ENCODE measurements at regions not wholly inside any gene's neighbourhood (a gene's known extent, or its start where the extent isn't known, plus 50 kb on each side); places are given as distances from the start of the nearest gene placed in this dataset.

GRCh38 chr5:13382232-13382631, 562.3 kb downstream of the DNAH5 start:
- DNase-seq (ENCODE audit: low spot score) = no peak
- no peaks in the 10 kb centered on the region for H3K36me3 ChIP-seq (ENCODE audit: insufficient read depth)
- H3K36me3 Mint-ChIP-seq (ENCODE audit: low read depth) = peaks cover 4% of the 10 kb centered on the region; the same call in 2 of the 3 replicates

GRCh38 chr5:13378091-13378490, 566.4 kb downstream of the DNAH5 start:
- peaks cover 3% of the 10 kb centered on the region; the same call in 1 of the 3 replicates for H3K9me3 Mint-ChIP-seq
- H3K4me1 Mint-ChIP-seq = no peaks in the 10 kb centered on the region
- H3K27ac Mint-ChIP-seq = no peak overlapping the region
- no peak overlapping the region for H3K4me2 ChIP-seq
- no peak overlapping the region for H3K4me3 ChIP-seq
- no peaks in the 10 kb centered on the region for H3K4me1 ChIP-seq (ENCODE audit: insufficient read depth)
- no peak for DNase-seq (ENCODE audit: low spot score)
- no peak overlapping the region for H3K27ac ChIP-seq (ENCODE audit: low read depth)
- TF ChIP-seq NANOG (IDR thresholded peaks at IDR 0.05; ENCODE audit: borderline replicate concordance) = no peak
- H2AFZ ChIP-seq = no peak overlapping the region
- no peaks in the 10 kb centered on the region for H3K27me3 ChIP-seq (ENCODE audit: insufficient read depth)
- no peaks in the 10 kb centered on the region for H3K36me3 Mint-ChIP-seq (ENCODE audit: low read depth)
- no peaks in the 10 kb centered on the region for H4K20me1 ChIP-seq (replicated peaks; ENCODE audit: insufficient read depth)
- H3K36me3 ChIP-seq (ENCODE audit: insufficient read depth) = no peaks in the 10 kb centered on the region
- H3K4me3 Mint-ChIP-seq = no peak overlapping the region
- no peaks in the 10 kb centered on the region for H3K27me3 Mint-ChIP-seq (ENCODE audit: insufficient read depth, low read depth, poor library complexity)
- no peak for ATAC-seq
- H3F3A ChIP-seq (replicated peaks; ENCODE audit: low read depth) = no peaks in the 10 kb centered on the region
- no peaks in the 10 kb centered on the region for H3K79me2 ChIP-seq (replicated peaks; ENCODE audit: insufficient read depth)
- 0 out of 2 replicates have a peak, but pooled peaks cover 9% of the 10 kb centered on the region for H3K9me2 ChIP-seq (ENCODE audit: insufficient read depth)

More at GRCh38 chr5:13382232-13382631, 562.3 kb downstream of the DNAH5 start:
- Histone ChIP-seq H3K4me1 (ENCODE audit: insufficient read depth) (no peaks in the 10 kb centered on the region), H4K20me1 (replicated peaks; ENCODE audit: insufficient read depth) (no peaks in the 10 kb centered on the region), H3K4me3 (no peak overlapping the region), H3F3A (replicated peaks; ENCODE audit: low read depth) (no peaks in the 10 kb centered on the region), H2AFZ (no peak overlapping the region), H3K27ac (ENCODE audit: low read depth) (no peak overlapping the region), H3K9me2 (ENCODE audit: insufficient read depth) (0 out of 2 replicates have a peak, but pooled peaks cover 9% of the 10 kb centered on the region), H3K4me2 (no peak overlapping the region), H3K79me2 (replicated peaks; ENCODE audit: insufficient read depth) (no peaks in the 10 kb centered on the region), H3K27me3 (ENCODE audit: insufficient read depth) (no peaks in the 10 kb centered on the region)
- Mint-ChIP-seq H3K4me1 (no peaks in the 10 kb centered on the region), H3K27me3 (ENCODE audit: insufficient read depth, low read depth, poor library complexity) (no peaks in the 10 kb centered on the region), H3K27ac (no peak overlapping the region), H3K4me3 (no peak overlapping the region), H3K9me3 (peaks cover 9% of the 10 kb centered on the region; the same call in 2 of the 3 replicates)
- TF ChIP-seq JUNB (IDR thresholded peaks at IDR 0.05; ENCODE audit: unreplicated experiment) (no peak), EZH2 (IDR thresholded peaks at IDR 0.05; ENCODE audit: low read depth, unreplicated experiment) (no peak)
- ATAC-seq = no peak

- Histone ChIP-seq H3K4me1 (ENCODE audit: insufficient read depth) (no peaks in the 10 kb centered on the region), H3K27me3 (ENCODE audit: insufficient read depth) (no peaks in the 10 kb centered on the region), H3K36me3 (ENCODE audit: insufficient read depth) (no peaks in the 10 kb centered on the region), H3F3A (replicated peaks; ENCODE audit: low read depth) (no peaks in the 10 kb centered on the region), H3K4me2 (no peak overlapping the region), H3K9me2 (ENCODE audit: insufficient read depth) (no peaks in the 10 kb centered on the region), H3K79me2 (replicated peaks; ENCODE audit: insufficient read depth) (no peaks in the 10 kb centered on the region), H2AFZ (no peak overlapping the region), H3K4me3 (no peak overlapping the region), H4K20me1 (replicated peaks; ENCODE audit: insufficient read depth) (no peaks in the 10 kb centered on the region), H3K27ac (ENCODE audit: low read depth) (no peak overlapping the region)
- Mint-ChIP-seq H3K27ac (no peak overlapping the region), H3K4me3 (no peak overlapping the region), H3K36me3 (ENCODE audit: low read depth) (no peaks in the 10 kb centered on the region), H3K9me3 (no peaks in the 10 kb centered on the region), H3K27me3 (ENCODE audit: insufficient read depth, low read depth, poor library complexity) (no peaks in the 10 kb centered on the region), H3K4me1 (no peaks in the 10 kb centered on the region)
- TF ChIP-seq EZH2phosphoT487 (IDR thresholded peaks at IDR 0.05; ENCODE audit: unreplicated experiment) (no peak), ZNF331 (CRISPR knock-in tag; IDR thresholded peaks at IDR 0.05; ENCODE audit: low read depth) (no peak), STAT1 (IDR thresholded peaks at IDR 0.05; ENCODE audit: unreplicated experiment) (no peak), CREB1 (CRISPR knock-in tag; IDR thresholded peaks at IDR 0.05; ENCODE audit: low read depth) (no peak), ZNF462 (CRISPR knock-in tag; IDR thresholded peaks at IDR 0.05) (no peak), NANOG (IDR thresholded peaks at IDR 0.05; ENCODE audit: borderline replicate concordance) (no peak), JUNB (IDR thresholded peaks at IDR 0.05; ENCODE audit: unreplicated experiment) (no peak), EZH2 (IDR thresholded peaks at IDR 0.05; ENCODE audit: low read depth, unreplicated experiment) (no peak), ZNF114 (CRISPR knock-in tag; IDR thresholded peaks at IDR 0.05) (no peak), CTCF (conservative IDR thresholded peaks at IDR 0.05; ENCODE audit: low read depth in 2 of 2) (no peak)
- DNase-seq (ENCODE audit: low spot score) (no peak), ATAC-seq (no peak)
Observed at GRCh38 chr5:13359344-13359743, 585.1 kb downstream of the DNAH5 start.

All from GM23338 (cell line).